ENCODE measurements at regions not wholly inside any gene's neighbourhood (a gene's known extent, or its start where the extent isn't known, plus 50 kb on each side); places are given as distances from the start of the nearest gene placed in this dataset.

DNA sequence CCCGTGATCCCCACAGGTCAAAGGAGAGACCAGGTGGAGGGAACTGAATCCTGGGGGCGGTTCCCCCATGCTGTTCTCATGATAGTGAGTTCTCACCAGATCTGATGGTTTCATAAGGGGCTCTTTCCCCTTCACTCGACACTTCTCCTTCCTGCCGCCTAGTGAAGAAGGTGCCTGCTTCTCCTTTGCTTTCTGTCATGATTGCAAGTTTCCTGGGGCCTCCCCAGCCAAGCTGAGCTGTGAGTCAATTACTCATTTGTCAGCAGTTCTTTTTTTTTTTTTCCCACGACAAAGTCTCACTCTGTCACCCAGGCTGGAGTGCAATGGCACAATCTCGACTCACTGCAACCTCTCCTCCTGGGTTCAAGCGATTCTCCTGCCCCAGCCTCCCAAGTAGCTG is 1530.4 kb downstream of the BRD1 start:
- TF ChIP-seq ZNF431 (CRISPR knock-in tag; IDR thresholded peaks at IDR 0.05; ENCODE audit: borderline replicate concordance, low read depth) (no peak), SOX6 (IDR thresholded peaks at IDR 0.05) (no peak), SOX6 (CRISPR knock-in tag; IDR thresholded peaks at IDR 0.05) (no peak), ZNF343 (CRISPR knock-in tag; IDR thresholded peaks at IDR 0.05) (no peak), PTBP1 (IDR thresholded peaks at IDR 0.05; ENCODE audit: low read depth, low read length, poor library complexity, severe bottlenecking) (no peak), NFATC3 (CRISPR knock-in tag; IDR thresholded peaks at IDR 0.05) (no peak), MLLT10 (CRISPR knock-in tag; IDR thresholded peaks at IDR 0.05) (no peak), RARA (CRISPR knock-in tag; IDR thresholded peaks at IDR 0.05) (no peak), HOXD1 (CRISPR knock-in tag; IDR thresholded peaks at IDR 0.05) (no peak), SRF (IDR thresholded peaks at IDR 0.05; ENCODE audit: low read depth, low read length) (no peak), ZBTB7B (CRISPR knock-in tag; IDR thresholded peaks at IDR 0.05) (no peak), HMG20B (CRISPR knock-in tag; conservative IDR thresholded peaks at IDR 0.05) (no peak), ZNF282 (IDR thresholded peaks at IDR 0.05; ENCODE audit: partially characterized antibody) (no peak)
- TF ChIP-seq, protein P1, sequence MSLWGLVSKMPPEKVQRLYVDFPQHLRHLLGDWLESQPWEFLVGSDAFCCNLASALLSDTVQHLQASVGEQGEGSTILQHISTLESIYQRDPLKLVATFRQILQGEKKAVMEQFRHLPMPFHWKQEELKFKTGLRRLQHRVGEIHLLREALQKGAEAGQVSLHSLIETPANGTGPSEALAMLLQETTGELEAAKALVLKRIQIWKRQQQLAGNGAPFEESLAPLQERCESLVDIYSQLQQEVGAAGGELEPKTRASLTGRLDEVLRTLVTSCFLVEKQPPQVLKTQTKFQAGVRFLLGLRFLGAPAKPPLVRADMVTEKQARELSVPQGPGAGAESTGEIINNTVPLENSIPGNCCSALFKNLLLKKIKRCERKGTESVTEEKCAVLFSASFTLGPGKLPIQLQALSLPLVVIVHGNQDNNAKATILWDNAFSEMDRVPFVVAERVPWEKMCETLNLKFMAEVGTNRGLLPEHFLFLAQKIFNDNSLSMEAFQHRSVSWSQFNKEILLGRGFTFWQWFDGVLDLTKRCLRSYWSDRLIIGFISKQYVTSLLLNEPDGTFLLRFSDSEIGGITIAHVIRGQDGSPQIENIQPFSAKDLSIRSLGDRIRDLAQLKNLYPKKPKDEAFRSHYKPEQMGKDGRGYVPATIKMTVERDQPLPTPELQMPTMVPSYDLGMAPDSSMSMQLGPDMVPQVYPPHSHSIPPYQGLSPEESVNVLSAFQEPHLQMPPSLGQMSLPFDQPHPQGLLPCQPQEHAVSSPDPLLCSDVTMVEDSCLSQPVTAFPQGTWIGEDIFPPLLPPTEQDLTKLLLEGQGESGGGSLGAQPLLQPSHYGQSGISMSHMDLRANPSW (CRISPR knock-in tag; IDR thresholded peaks at IDR 0.05; ENCODE audit: borderline replicate concordance): no peak
- H3K79me2 ChIP-seq (ENCODE audit: insufficient read depth, low read length): no peaks in the 10 kb centered on the region
- H3K9ac ChIP-seq (ENCODE audit: insufficient read depth, low read depth, low read length): no peak overlapping the region
- WGBS (ENCODE audit: low lambda C conversion rate): 0% methylated on average over 7 of the region's 7 CpGs
- H4K20me1 ChIP-seq (ENCODE audit: insufficient read depth, low read length): no peaks in the 10 kb centered on the region
- no peak overlapping the region for H3K4me3 ChIP-seq (replicated peaks in 1 of 3; ENCODE audit: insufficient read depth in 1 of 3, low read depth in 2 of 3, low read length in 3 of 3)
- DNase-seq (ENCODE audit: low spot score): no peak
- ChIA-PET CTCF (ENCODE audit: low intra/inter-chr PET ratio, low total read pairs) (no interaction called here), POLR2A (no interaction called here)
- ATAC-seq: no peak
- no peaks in the 10 kb centered on the region for H3K9me3 ChIP-seq (ENCODE audit: low read length)
- no peaks in the 10 kb centered on the region for H3K36me3 ChIP-seq (replicated peaks in 1 of 2; ENCODE audit: control insufficient read depth in 1 of 2, insufficient read depth in 2 of 2, low read length in 2 of 2)
- no peak overlapping the region for H2AFZ ChIP-seq (ENCODE audit: low read length)
- BruUV-seq (replicated peaks): no TSS peak
- H3K27me3 ChIP-seq (ENCODE audit: control insufficient read depth in 1 of 2, insufficient read depth in 2 of 2, low read length in 2 of 2): peaks cover 6 to 34% of the 10 kb centered on the region in 2 experiments
- no peaks in the 10 kb centered on the region for H3K4me1 ChIP-seq (ENCODE audit: insufficient read depth, low read length)
- H3K4me2 ChIP-seq (ENCODE audit: low read depth, low read length): no peak overlapping the region
- no peak for FAIRE-seq
- H3K27ac ChIP-seq (ENCODE audit: extremely low read length, insufficient read depth, low read length): no peak overlapping the region
- intact Hi-C loops (cut with micrococcal nuclease; ENCODE audit: unreplicated experiment) (no loop called here), in situ Hi-C loops (cut with HindIII; ENCODE audit: extremely low pct_ligation_motif_present, low pct_unique_long_range_greater_than_20kb) (no loop called here)

All from HepG2 (cell line).